Heart left ventricle (tissue), 16 donors: ENCODE measurements at regions not wholly inside any gene's neighbourhood (a gene's known extent, or its start where the extent isn't known, plus 50 kb on each side); places are given as distances from the start of the nearest gene placed in this dataset.
"Not testable (repeated sequence)": the region's sequence is repeated elsewhere in the genome, so short reads cannot be mapped to it uniquely, and the experiment has no call there.

Source experiments
- ATAC-seq, 4 donors: fragments of 200-7000 bp; cut with Tn5 transposase; one replicate each; pipeline ENCODE4 v1.9.1; 2020 to 2022; ENCODE audit warnings: moderate library complexity in 4 of 4, mild to moderate bottlenecking in 3 of 4, moderate number of reproducible peaks in 1 of 4
- DNase-seq, 5 donors: peaks; one replicate each; pipeline ENCODE4 v3.0.0-alpha.2; 2020
- H3K27ac ChIP-seq, 12 donors: fragments of 200-600 bp; sonication (generic) in 4 of 12; one replicate each; pipeline versions ENCODE4 v1.5.0 to v1.8.0; 2016 to 2022; ENCODE audit warnings: mild to moderate bottlenecking in 2 of 12
- H3K27me3 ChIP-seq, 9 donors: fragments of 200-600 bp; sonication (generic) in 2 of 9; one replicate each; pipeline versions ENCODE4 v1.5.1 to v1.8.0; 2016 to 2022; ENCODE audit warnings: mild to moderate bottlenecking in 3 of 9
- H3K36me3 ChIP-seq, 9 donors: fragments of 200-600 bp; sonication (generic) in 2 of 9; one replicate each; pipeline versions ENCODE4 v1.5.0 to v1.8.0; 2018 to 2022; ENCODE audit warnings: mild to moderate bottlenecking in 2 of 9
- H3K4me1 ChIP-seq, 12 donors: fragments of 200-600 bp; sonication (generic) in 4 of 12; one replicate each; pipeline versions ENCODE4 v1.5.0 to v1.8.0; 2016 to 2022; ENCODE audit warnings: mild to moderate bottlenecking in 3 of 12
- H3K4me3 ChIP-seq, 12 donors: fragments of 200-600 bp; sonication (generic) in 4 of 12; one replicate each; pipeline versions ENCODE4 v1.5.0 to v1.8.0; 2017 to 2022; ENCODE audit warnings: mild to moderate bottlenecking in 9 of 12, moderate library complexity in 4 of 12
- H3K9me3 ChIP-seq, 12 donors: fragments of 200-600 bp; sonication (generic) in 4 of 12; one replicate each; pipeline versions ENCODE4 v1.5.0 to v1.8.0; 2016 to 2022; ENCODE audit warnings: mild to moderate bottlenecking in 1 of 12
- CTCF ChIP-seq, 12 donors: fragments of 200-600 bp; sonication (generic) in 4 of 12; IDR thresholded peaks; one replicate each; pipeline versions ENCODE4 v1.5.0 to v1.8.0; 2018 to 2022; ENCODE audit warnings: antibody characterized with exemption in 12 of 12, mild to moderate bottlenecking in 5 of 12
- POLR2A ChIP-seq, 2 donors: fragments of 450-650 bp; IDR thresholded peaks; one replicate each; pipeline ENCODE4 v1.6.1; 2017; ENCODE audit warnings: antibody characterized with exemption in 2 of 2, mild to moderate bottlenecking in 2 of 2, moderate library complexity in 2 of 2
- WGBS, 4 donors: extraction: QIAGEN DNeasy Blood & Tissue Kit in 2 of 4; methylation state at CpG; one replicate each; pipeline versions ENCODE4 v1.1.5 to v1.1.7; 2013 to 2018; 5-methylcytosine and 5-hydroxymethylcytosine counted together
- intact Hi-C, 10 donors: fragments of 100-400 bp; cut with DNase I; formaldehyde crosslinking; loops; one replicate each; pipeline versions ENCODE4 v1.11.1 to v1.14.2; 2022
- donor health status: ischemic (EF 13 %, LVEDD 7.1; RV severe dilation, severe dysfunction).
- donor health status: healthy with polysubstance abuse.
- donor health status: DM: no; HTN: yes; CAD: no.
- donor health status: DM: no; HTN: no; CAD: no.
- donor health status: ischemic (EF 25% LVEDD 6.9; RV normal size, moderate dysfunction).
- donor health status: ischemic (EF 25% LVEDD 5.7; RV mildly dilated, moderate dysfunction).
- donor health status: healthy.
- donor health status: DM: yes; HTN: yes; CAD: no.
- donor health status: ischemic (EF 35%, LVEDD 5.7; RV mildly dilated, moderate dysfunction).
- donor health status: nonischemic (EF 11% LVEDD 7.7; RV severe dilation, severe dysfunction).
- donor health status: DM: yes; HTN: yes; CAD: no.
- donor health status: PGD.
- donor health status: ischemic (EF 29% LVEDD 5.4; RV normal size, mild dysfunction).
- donor health status: nonischemic (EF 23%, LVEDD 6.1; RV moderate dilation, normal function).

DNA sequence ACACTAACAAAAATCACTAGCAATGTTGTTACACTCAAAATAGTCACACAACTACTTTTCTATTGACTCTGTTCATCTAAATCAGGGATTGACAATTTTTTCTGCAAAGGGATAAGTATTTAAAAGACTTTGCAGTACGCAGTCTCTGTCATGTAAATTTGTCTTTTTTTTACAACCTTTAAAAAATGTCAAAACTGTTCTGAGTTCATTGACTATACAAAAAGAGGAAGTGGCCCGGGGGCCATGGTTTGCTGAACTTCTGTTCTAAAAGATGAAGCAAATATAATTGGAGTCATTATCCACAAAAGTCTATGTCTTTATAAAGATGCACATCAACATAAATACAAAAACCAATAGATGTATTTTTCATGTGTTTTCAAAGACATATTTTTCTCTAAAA lies 1310.3 kb downstream of the RPA4 start:
- H3K27me3 ChIP-seq, result no peaks in the 10 kb centered on the region
- WGBS, 4 donors, result 73 to 87% (median 79%) methylated on average over 2 of the region's 2 CpGs
- no peaks in the 10 kb centered on the region for H3K4me1 ChIP-seq
- no peak overlapping the region for H3K27ac ChIP-seq
- TF ChIP-seq CTCF (IDR thresholded peaks at IDR 0.05) (no peak), POLR2A (IDR thresholded peaks at IDR 0.05) (no peak)
- intact Hi-C loops, result no loop called here
- DNase-seq (no peak), ATAC-seq (no peak)
- H3K4me3 ChIP-seq, result no peak overlapping the region
- no peaks in the 10 kb centered on the region for H3K36me3 ChIP-seq
- peaks cover 0 to 4% (median 0%) of the 10 kb centered on the region in 12 donors for H3K9me3 ChIP-seq

- no peak overlapping the region for H3K4me3 ChIP-seq
- WGBS, 4 donors, result 47 to 71% (median 63%) methylated on average over 2 of the region's 2 CpGs
- ATAC-seq (no peak), DNase-seq (no peak)
- no peak overlapping the region for H3K27ac ChIP-seq
- H3K4me1 ChIP-seq, result no peaks in the 10 kb centered on the region
- H3K9me3 ChIP-seq, result no peaks in the 10 kb centered on the region
- peaks cover 0 to 5% (median 0%) of the 10 kb centered on the region in 9 donors for H3K27me3 ChIP-seq
- TF ChIP-seq CTCF (IDR thresholded peaks at IDR 0.05) (no peak), POLR2A (IDR thresholded peaks at IDR 0.05) (no peak)
- H3K36me3 ChIP-seq, result no peaks in the 10 kb centered on the region
- intact Hi-C loops, result no loop called here
Observed at GRCh38 chrX:98203800-98204199, 1320.1 kb downstream of the RPA4 start.

GRCh38 chrX:98207947-98208346 lies 1324.2 kb downstream of the RPA4 start:
- H3K36me3 ChIP-seq, result no peaks in the 10 kb centered on the region
- no peak for TF ChIP-seq POLR2A (IDR thresholded peaks at IDR 0.05)
- no peak for TF ChIP-seq CTCF (IDR thresholded peaks at IDR 0.05)
- DNase-seq (no peak), ATAC-seq (no peak)
- peaks cover 0 to 5% (median 0%) of the 10 kb centered on the region in 9 donors for H3K27me3 ChIP-seq
- 68 to 79% (median 77%) methylated on average over 3 of the region's 3 CpGs for WGBS, 4 donors
- H3K4me3 ChIP-seq, result no peak overlapping the region
- no peaks in the 10 kb centered on the region for H3K4me1 ChIP-seq
- peaks cover 0 to 1% (median 0%) of the 10 kb centered on the region in 12 donors for H3K9me3 ChIP-seq
- intact Hi-C loops, result no loop called here
- no peak overlapping the region for H3K27ac ChIP-seq

GRCh38 chrX:98231003-98231402 lies 1347.3 kb downstream of the RPA4 start:
- Histone ChIP-seq H3K9me3 (no peaks in the 10 kb centered on the region), H3K36me3 (no peaks in the 10 kb centered on the region), H3K27ac (no peak overlapping the region), H3K4me1 (no peaks in the 10 kb centered on the region), H3K4me3 (no peak overlapping the region), H3K27me3 (no peaks in the 10 kb centered on the region)
- intact Hi-C loops, result no loop called here
- ATAC-seq (no peak), DNase-seq (no peak)
- TF ChIP-seq CTCF (IDR thresholded peaks at IDR 0.05), result no peak
- no peak for TF ChIP-seq POLR2A (IDR thresholded peaks at IDR 0.05)

GRCh38 chrX:98240061-98240460 lies 1356.4 kb downstream of the RPA4 start:
- WGBS, 4 donors, result 64 to 88% (median 80%) methylated on average over 5 to 6 of the region's 6 CpGs
- H3K9me3 ChIP-seq, ATAC-seq, H3K36me3 ChIP-seq, DNase-seq, H3K4me3 ChIP-seq, H3K27me3 ChIP-seq, intact Hi-C loops, H3K27ac ChIP-seq, H3K4me1 ChIP-seq: not testable (repeated sequence)
